ENCODE measurements at regions not wholly inside any gene's neighbourhood (a gene's known extent, or its start where the extent isn't known, plus 50 kb on each side); places are given as distances from the start of the nearest gene placed in this dataset.

GRCh38 chr2:215530191-215530968 lies 94.5 kb upstream of the FN1 start:
- TF ChIP-seq POLR2AphosphoS5 (IDR thresholded peaks at IDR 0.05) (no peak), CTCF (IDR thresholded peaks at IDR 0.05) (no peak), POLR2A (IDR thresholded peaks at IDR 0.05) (no peak)
